ENCODE measurements at regions not wholly inside any gene's neighbourhood (a gene's known extent, or its start where the extent isn't known, plus 50 kb on each side); places are given as distances from the start of the nearest gene placed in this dataset.

GRCh38 chr17:73936908-73937627, 266.4 kb upstream of the RPL38 start:
- Histone ChIP-seq H3K27ac (ENCODE audit: low read length) (no peak overlapping the region), H3K9ac (ENCODE audit: low read length) (no peak overlapping the region), H3F3A (ENCODE audit: insufficient read depth, low read length, poor library complexity, severe bottlenecking) (no peaks in the 10 kb centered on the region), H2AFZ (ENCODE audit: low read depth, low read length) (no peak overlapping the region), H4K20me1 (ENCODE audit: insufficient read depth) (no peaks in the 10 kb centered on the region), H3K9me3 (ENCODE audit: low read length) (no peaks in the 10 kb centered on the region), H3K27me3 (ENCODE audit: insufficient read depth, low read depth, low read length) (no peaks in the 10 kb centered on the region), H3K4me2 (ENCODE audit: low read length) (no peak overlapping the region), H3K36me3 (ENCODE audit: insufficient read depth, low read length) (no peaks in the 10 kb centered on the region), H3K4me3 (ENCODE audit: low read length) (no peak overlapping the region), H3K9me2 (ENCODE audit: insufficient read depth, low read length) (no peaks in the 10 kb centered on the region), H3K79me2 (replicated peaks; ENCODE audit: insufficient read depth, low read length) (no peaks in the 10 kb centered on the region)
- TF ChIP-seq POLR2AphosphoS5 (IDR thresholded peaks at IDR 0.05) (no peak), SMC3 (conservative IDR thresholded peaks at IDR 0.05; ENCODE audit: poor library complexity) (no peak), EP300 (conservative IDR thresholded peaks at IDR 0.05; ENCODE audit: poor library complexity, severe bottlenecking) (no peak), REST (IDR thresholded peaks at IDR 0.05; ENCODE audit: borderline replicate concordance) (no peak), RAD21 (conservative IDR thresholded peaks at IDR 0.05) (no peak), EZH2 (IDR thresholded peaks at IDR 0.05; ENCODE audit: borderline replicate concordance, insufficient read depth, low read length, poor library complexity, severe bottlenecking) (no peak), MXI1 (conservative IDR thresholded peaks at IDR 0.05; ENCODE audit: poor library complexity, severe bottlenecking) (no peak), TAF1 (IDR thresholded peaks at IDR 0.05; ENCODE audit: low read depth) (no peak)
- TF ChIP-seq, protein P1, sequence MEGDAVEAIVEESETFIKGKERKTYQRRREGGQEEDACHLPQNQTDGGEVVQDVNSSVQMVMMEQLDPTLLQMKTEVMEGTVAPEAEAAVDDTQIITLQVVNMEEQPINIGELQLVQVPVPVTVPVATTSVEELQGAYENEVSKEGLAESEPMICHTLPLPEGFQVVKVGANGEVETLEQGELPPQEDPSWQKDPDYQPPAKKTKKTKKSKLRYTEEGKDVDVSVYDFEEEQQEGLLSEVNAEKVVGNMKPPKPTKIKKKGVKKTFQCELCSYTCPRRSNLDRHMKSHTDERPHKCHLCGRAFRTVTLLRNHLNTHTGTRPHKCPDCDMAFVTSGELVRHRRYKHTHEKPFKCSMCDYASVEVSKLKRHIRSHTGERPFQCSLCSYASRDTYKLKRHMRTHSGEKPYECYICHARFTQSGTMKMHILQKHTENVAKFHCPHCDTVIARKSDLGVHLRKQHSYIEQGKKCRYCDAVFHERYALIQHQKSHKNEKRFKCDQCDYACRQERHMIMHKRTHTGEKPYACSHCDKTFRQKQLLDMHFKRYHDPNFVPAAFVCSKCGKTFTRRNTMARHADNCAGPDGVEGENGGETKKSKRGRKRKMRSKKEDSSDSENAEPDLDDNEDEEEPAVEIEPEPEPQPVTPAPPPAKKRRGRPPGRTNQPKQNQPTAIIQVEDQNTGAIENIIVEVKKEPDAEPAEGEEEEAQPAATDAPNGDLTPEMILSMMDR (IDR thresholded peaks at IDR 0.05; ENCODE audit: poor library complexity, severe bottlenecking) = no peak

GRCh38 chr17:73938706-73939105, 264.8 kb upstream of the RPL38 start:
- Histone ChIP-seq H3K9me3 (ENCODE audit: low read length) (no peaks in the 10 kb centered on the region), H3K27me3 (ENCODE audit: insufficient read depth, low read depth, low read length) (no peaks in the 10 kb centered on the region), H3K4me3 (ENCODE audit: low read length) (no peak overlapping the region), H3K4me2 (ENCODE audit: low read length) (no peak overlapping the region), H2AFZ (ENCODE audit: low read depth, low read length) (no peak overlapping the region), H3K27ac (ENCODE audit: low read length) (no peak overlapping the region), H3K9ac (ENCODE audit: low read length) (no peak overlapping the region), H3K36me3 (ENCODE audit: insufficient read depth, low read length) (no peaks in the 10 kb centered on the region), H3F3A (ENCODE audit: insufficient read depth, low read length, poor library complexity, severe bottlenecking) (no peaks in the 10 kb centered on the region), H3K9me2 (ENCODE audit: insufficient read depth, low read length) (no peaks in the 10 kb centered on the region), H4K20me1 (ENCODE audit: insufficient read depth) (no peaks in the 10 kb centered on the region), H3K79me2 (replicated peaks; ENCODE audit: insufficient read depth, low read length) (no peaks in the 10 kb centered on the region)
- TF ChIP-seq EZH2 (IDR thresholded peaks at IDR 0.05; ENCODE audit: borderline replicate concordance, insufficient read depth, low read length, poor library complexity, severe bottlenecking) (no peak), SMC3 (conservative IDR thresholded peaks at IDR 0.05; ENCODE audit: poor library complexity) (no peak), EP300 (conservative IDR thresholded peaks at IDR 0.05; ENCODE audit: poor library complexity, severe bottlenecking) (no peak), TAF1 (IDR thresholded peaks at IDR 0.05; ENCODE audit: low read depth) (no peak), RAD21 (conservative IDR thresholded peaks at IDR 0.05) (no peak), POLR2AphosphoS5 (IDR thresholded peaks at IDR 0.05) (no peak), REST (IDR thresholded peaks at IDR 0.05; ENCODE audit: borderline replicate concordance) (no peak), MXI1 (conservative IDR thresholded peaks at IDR 0.05; ENCODE audit: poor library complexity, severe bottlenecking) (no peak)
- TF ChIP-seq, protein P1 (IDR thresholded peaks at IDR 0.05; ENCODE audit: poor library complexity, severe bottlenecking) = no peak

Measured in neural cell (in vitro differentiated cells).